Caco-2 (cell line): ENCODE measurements at regions not wholly inside any gene's neighbourhood (a gene's known extent, or its start where the extent isn't known, plus 50 kb on each side); places are given as distances from the start of the nearest gene placed in this dataset.
"Not testable (repeated sequence)": the region's sequence is repeated elsewhere in the genome, so short reads cannot be mapped to it uniquely, and the experiment has no call there.

Source experiments
- BruUV-seq: library from RNA; stranded (reverse); fragments of 400-500 nt; replicated peaks from 2 replicates; lab custom pipeline; 2021; lab: Mats Ljungman, UMichigan
- CTCF ChIA-PET: fragments of 300-600 bp; sonication (Branson Sonifier 250); formaldehyde crosslinking; loops from one replicate; lab custom pipeline; 2022; ENCODE audit warnings: antibody characterized with exemption; lab: Charles Lee
- POLR2A ChIA-PET: fragments of 300-600 bp; sonication (Branson Sonifier 250); formaldehyde crosslinking; loops from one replicate; lab custom pipeline; 2022; ENCODE audit warnings: antibody characterized with exemption; lab: Charles Lee
- DNase-seq, 2 experiments: peaks; one replicate each; pipeline versions ENCODE4 v3.0.0 to v3.0.0-alpha.2; 2020 to 2022
- H3K27me3 ChIP-seq: replicated peaks from 2 replicates; pipeline ENCODE4 v1.6.0; 2011; ENCODE audit warnings: low read length; ENCODE audit not compliant: control insufficient read depth, insufficient read depth
- H3K36me3 ChIP-seq: 2 replicates; pipeline ENCODE4 v1.5.1; 2011; ENCODE audit warnings: low read length; ENCODE audit not compliant: control insufficient read depth, insufficient read depth
- H3K4me1 ChIP-seq: fragments of 250-450 bp; sonication (Bioruptor Pico); 2 replicates; pipeline ENCODE4 v1.5.1; 2020; ENCODE audit warnings: mild to moderate bottlenecking
- H3K4me3 ChIP-seq: 2 replicates; pipeline ENCODE4 v1.5.1; 2011; ENCODE audit warnings: low read depth, mild to moderate bottlenecking, control low read depth, low read length
- H3K9me3 ChIP-seq: fragments of 250-450 bp; sonication (Bioruptor Pico); 2 replicates; pipeline ENCODE4 v1.5.1; 2020; ENCODE audit warnings: mild to moderate bottlenecking, moderate library complexity
- H3K27ac Mint-ChIP-seq: one replicate; pipeline ENCODE4 v1.8.0; 2022; ENCODE audit warnings: mixed read lengths; ENCODE audit not compliant: unreplicated experiment
- H3K27me3 Mint-ChIP-seq: one replicate; pipeline ENCODE4 v1.8.0; 2022; ENCODE audit warnings: mixed read lengths; ENCODE audit not compliant: insufficient read depth, unreplicated experiment
- H3K36me3 Mint-ChIP-seq: one replicate; pipeline ENCODE4 v1.8.0; 2022; ENCODE audit warnings: mild to moderate bottlenecking, mixed read lengths; ENCODE audit not compliant: insufficient read depth, unreplicated experiment
- H3K4me1 Mint-ChIP-seq: one replicate; pipeline ENCODE4 v1.8.0; 2022; ENCODE audit warnings: low read depth, mixed read lengths; ENCODE audit not compliant: unreplicated experiment
- H3K4me3 Mint-ChIP-seq: one replicate; pipeline ENCODE4 v1.8.0; 2022; ENCODE audit warnings: mild to moderate bottlenecking, moderate library complexity, mixed read lengths; ENCODE audit not compliant: unreplicated experiment
- H3K9me3 Mint-ChIP-seq: one replicate; pipeline ENCODE4 v1.8.0; 2022; ENCODE audit warnings: mixed read lengths; ENCODE audit not compliant: unreplicated experiment
- CTCF ChIP-seq, 2 experiments: fragments of 200-600 bp in 1 of 2; IDR thresholded peaks; 1 replicate in 1 of 2; 2 replicates in 1 of 2; pipeline versions ENCODE4 v1.5.1 to v1.8.0; 2011 to 2022; ENCODE audit warnings: antibody characterized with exemption in 1 of 2, control low read depth in 1 of 2, inconsistent platforms in 1 of 2, low read depth in 1 of 2, low read length in 1 of 2, mild to moderate bottlenecking in 1 of 2, moderate library complexity in 1 of 2; ENCODE audit not compliant: insufficient read depth in 1 of 2, severe bottlenecking in 1 of 2, unreplicated experiment in 1 of 2
- intact Hi-C: fragments of 100-400 bp; cut with micrococcal nuclease; formaldehyde crosslinking; loops from one replicate; pipeline ENCODE4 v1.10.0; 2022; ENCODE audit not compliant: unreplicated experiment

- POLR2A ChIA-PET = no interaction called here
- peaks cover 5% of the 10 kb centered on the region for H3K27me3 Mint-ChIP-seq
- intact Hi-C loops = no loop called here
Measured at GRCh38 chr7:46754140-46754720, 827.7 kb downstream of the TNS3 start.

GRCh38 chr7:46753662-46754061 lies 828.2 kb downstream of the TNS3 start:
- Mint-ChIP-seq H3K4me1 (peaks cover 7% of the 10 kb centered on the region), H3K27me3 (peaks cover 5% of the 10 kb centered on the region), H3K27ac (no peak overlapping the region), H3K9me3 (no peaks in the 10 kb centered on the region), H3K4me3 (no peak overlapping the region), H3K36me3 (no peaks in the 10 kb centered on the region)
- POLR2A ChIA-PET = no interaction called here
- no peak for TF ChIP-seq CTCF (IDR thresholded peaks at IDR 0.05; ENCODE audit: insufficient read depth in 1 of 2, low read depth in 1 of 2, low read length in 1 of 2, severe bottlenecking in 1 of 2, unreplicated experiment in 1 of 2)
- no peak for DNase-seq
- CTCF ChIA-PET = no interaction called here
- Histone ChIP-seq H3K36me3 (no peaks in the 10 kb centered on the region), H3K4me3 (no peak overlapping the region), H3K27me3 (no peaks in the 10 kb centered on the region), H3K9me3 (no peaks in the 10 kb centered on the region), H3K4me1 (no peaks in the 10 kb centered on the region)
- BruUV-seq = no TSS peak
- intact Hi-C loops = no loop called here

More at GRCh38 chr7:46754140-46754720, 827.7 kb downstream of the TNS3 start:
- Mint-ChIP-seq H3K36me3 (no peaks in the 10 kb centered on the region), H3K4me3 (no peak overlapping the region), H3K9me3 (no peaks in the 10 kb centered on the region), H3K4me1 (peaks cover 7% of the 10 kb centered on the region), H3K27ac (no peak overlapping the region)
- no peak for TF ChIP-seq CTCF (IDR thresholded peaks at IDR 0.05; ENCODE audit: insufficient read depth in 1 of 2, low read depth in 1 of 2, low read length in 1 of 2, severe bottlenecking in 1 of 2, unreplicated experiment in 1 of 2)
- Histone ChIP-seq H3K27me3 (no peaks in the 10 kb centered on the region), H3K9me3 (no peaks in the 10 kb centered on the region), H3K4me1 (no peaks in the 10 kb centered on the region), H3K36me3 (no peaks in the 10 kb centered on the region), H3K4me3 (no peak overlapping the region)
- BruUV-seq = no TSS peak
- no peak for DNase-seq
- CTCF ChIA-PET = no interaction called here

GRCh38 chr7:46752881-46753366 lies 829.0 kb downstream of the TNS3 start:
- H3K4me1 Mint-ChIP-seq = peaks cover 7% of the 10 kb centered on the region
- H3K9me3 ChIP-seq = no peaks in the 10 kb centered on the region
- H3K36me3 ChIP-seq = no peaks in the 10 kb centered on the region
- DNase-seq = no peak
- H3K27me3 Mint-ChIP-seq = peaks cover 5% of the 10 kb centered on the region
- BruUV-seq = no TSS peak
- no peak overlapping the region for H3K4me3 Mint-ChIP-seq
- no peak overlapping the region for H3K4me3 ChIP-seq
- intact Hi-C loops = no loop called here
- no peak overlapping the region for H3K27ac Mint-ChIP-seq
- H3K36me3 Mint-ChIP-seq = no peaks in the 10 kb centered on the region
- no peaks in the 10 kb centered on the region for H3K4me1 ChIP-seq
- H3K9me3 Mint-ChIP-seq = no peaks in the 10 kb centered on the region
- ChIA-PET POLR2A (no interaction called here), CTCF (no interaction called here)
- H3K27me3 ChIP-seq = no peaks in the 10 kb centered on the region
- no peak for TF ChIP-seq CTCF (IDR thresholded peaks at IDR 0.05; ENCODE audit: insufficient read depth in 1 of 2, low read depth in 1 of 2, low read length in 1 of 2, severe bottlenecking in 1 of 2, unreplicated experiment in 1 of 2)

GRCh38 chr7:46751927-46752723 lies 829.8 kb downstream of the TNS3 start:
- H3K4me3 ChIP-seq, H3K4me1 Mint-ChIP-seq, intact Hi-C loops, H3K9me3 ChIP-seq, H3K36me3 Mint-ChIP-seq, POLR2A ChIA-PET, H3K36me3 ChIP-seq, DNase-seq, H3K4me3 Mint-ChIP-seq, CTCF ChIA-PET, H3K4me1 ChIP-seq, BruUV-seq, H3K27me3 ChIP-seq, H3K27ac Mint-ChIP-seq, H3K9me3 Mint-ChIP-seq, H3K27me3 Mint-ChIP-seq: not testable (repeated sequence)
